ENCODE measurements at regions not wholly inside any gene's neighbourhood (a gene's known extent, or its start where the extent isn't known, plus 50 kb on each side); places are given as distances from the start of the nearest gene placed in this dataset.

GRCh38 chr4:187491286-187491685 is 504.3 kb upstream of the ZFP42 start:
- TF ChIP-seq, protein P1, sequence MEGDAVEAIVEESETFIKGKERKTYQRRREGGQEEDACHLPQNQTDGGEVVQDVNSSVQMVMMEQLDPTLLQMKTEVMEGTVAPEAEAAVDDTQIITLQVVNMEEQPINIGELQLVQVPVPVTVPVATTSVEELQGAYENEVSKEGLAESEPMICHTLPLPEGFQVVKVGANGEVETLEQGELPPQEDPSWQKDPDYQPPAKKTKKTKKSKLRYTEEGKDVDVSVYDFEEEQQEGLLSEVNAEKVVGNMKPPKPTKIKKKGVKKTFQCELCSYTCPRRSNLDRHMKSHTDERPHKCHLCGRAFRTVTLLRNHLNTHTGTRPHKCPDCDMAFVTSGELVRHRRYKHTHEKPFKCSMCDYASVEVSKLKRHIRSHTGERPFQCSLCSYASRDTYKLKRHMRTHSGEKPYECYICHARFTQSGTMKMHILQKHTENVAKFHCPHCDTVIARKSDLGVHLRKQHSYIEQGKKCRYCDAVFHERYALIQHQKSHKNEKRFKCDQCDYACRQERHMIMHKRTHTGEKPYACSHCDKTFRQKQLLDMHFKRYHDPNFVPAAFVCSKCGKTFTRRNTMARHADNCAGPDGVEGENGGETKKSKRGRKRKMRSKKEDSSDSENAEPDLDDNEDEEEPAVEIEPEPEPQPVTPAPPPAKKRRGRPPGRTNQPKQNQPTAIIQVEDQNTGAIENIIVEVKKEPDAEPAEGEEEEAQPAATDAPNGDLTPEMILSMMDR (conservative IDR thresholded peaks at IDR 0.05 in 1 of 2, IDR thresholded peaks at IDR 0.05 in 1 of 2; ENCODE audit: extremely low read depth in 1 of 2, insufficient read depth in 1 of 2, low read depth in 1 of 2, low read length in 2 of 2) = no peak
- TF ChIP-seq EZH2 (IDR thresholded peaks at IDR 0.05; ENCODE audit: borderline replicate concordance, low read length) = no peak

All from mammary epithelial cell (primary cell).